ENCODE measurements at regions not wholly inside any gene's neighbourhood (a gene's known extent, or its start where the extent isn't known, plus 50 kb on each side); places are given as distances from the start of the nearest gene placed in this dataset.

- TF ChIP-seq MYBL2 (CRISPR knock-in tag; IDR thresholded peaks at IDR 0.05) (no peak), ATF1 (CRISPR knock-in tag; IDR thresholded peaks at IDR 0.05) (no peak), CBFB (CRISPR knock-in tag; IDR thresholded peaks at IDR 0.05; ENCODE audit: low read depth) (no peak), ZSCAN18 (CRISPR knock-in tag; IDR thresholded peaks at IDR 0.05) (no peak), OVOL2 (CRISPR knock-in tag; IDR thresholded peaks at IDR 0.05; ENCODE audit: borderline replicate concordance) (no peak), FOXK1 (CRISPR knock-in tag; IDR thresholded peaks at IDR 0.05) (no peak), E2F4 (CRISPR knock-in tag; IDR thresholded peaks at IDR 0.05; ENCODE audit: borderline replicate concordance, low read depth) (no peak), PRDM15 (CRISPR knock-in tag; IDR thresholded peaks at IDR 0.05) (no peak), JUN (CRISPR knock-in tag; IDR thresholded peaks at IDR 0.05) (no peak), NR2C2 (CRISPR knock-in tag; IDR thresholded peaks at IDR 0.05) (no peak), ZNF232 (CRISPR knock-in tag; IDR thresholded peaks at IDR 0.05) (no peak)
- Mint-ChIP-seq H3K9me3 (peaks cover 27% of the 10 kb centered on the region), H3K27me3 (ENCODE audit: low read depth) (no peaks in the 10 kb centered on the region), H3K4me3 (no peak overlapping the region), H3K27ac (no peak overlapping the region), H3K36me3 (peaks cover 6% of the 10 kb centered on the region; the same call in 1 of the 2 replicates), H3K4me1 (no peaks in the 10 kb centered on the region)
- ATAC-seq (no peak), DNase-seq (ENCODE audit: low spot score) (no peak)
- ChIA-PET CTCF (no interaction called here), POLR2A (no interaction called here)
Observed at GRCh38 chr2:212831671-212832199, 293.1 kb upstream of the ERBB4 start.

GRCh38 chr2:212816267-212816666, 277.7 kb upstream of the ERBB4 start:
- H3K27ac Mint-ChIP-seq, result no peak overlapping the region
- ATAC-seq, result no peak
- ChIA-PET POLR2A (no interaction called here), CTCF (no interaction called here)
- no peaks in the 10 kb centered on the region for H3K9me3 Mint-ChIP-seq
- no peaks in the 10 kb centered on the region for H3K27me3 Mint-ChIP-seq (ENCODE audit: low read depth)
- no peak for DNase-seq (ENCODE audit: low spot score)
- no peak overlapping the region for H3K4me3 Mint-ChIP-seq
- no peaks in the 10 kb centered on the region for H3K4me1 Mint-ChIP-seq
- H3K36me3 Mint-ChIP-seq, result no peaks in the 10 kb centered on the region
- TF ChIP-seq MXD4 (CRISPR knock-in tag; IDR thresholded peaks at IDR 0.05; ENCODE audit: borderline replicate concordance) (no peak), GABPB1 (CRISPR knock-in tag; IDR thresholded peaks at IDR 0.05) (no peak), FOXK1 (CRISPR knock-in tag; IDR thresholded peaks at IDR 0.05) (no peak), JAZF1 (CRISPR knock-in tag; IDR thresholded peaks at IDR 0.05) (no peak), KAT7 (CRISPR knock-in tag; IDR thresholded peaks at IDR 0.05; ENCODE audit: borderline replicate concordance) (no peak), FOXP1 (CRISPR knock-in tag; IDR thresholded peaks at IDR 0.05; ENCODE audit: borderline replicate concordance) (no peak), FOXJ3 (CRISPR knock-in tag; IDR thresholded peaks at IDR 0.05; ENCODE audit: borderline replicate concordance) (no peak), ZNF281 (CRISPR knock-in tag; IDR thresholded peaks at IDR 0.05) (no peak), CBFB (CRISPR knock-in tag; IDR thresholded peaks at IDR 0.05; ENCODE audit: low read depth) (no peak), E2F5 (CRISPR knock-in tag; IDR thresholded peaks at IDR 0.05) (no peak), RELA (CRISPR knock-in tag; IDR thresholded peaks at IDR 0.05; ENCODE audit: borderline replicate concordance) (no peak), USF2 (CRISPR knock-in tag; IDR thresholded peaks at IDR 0.05) (no peak), USF1 (CRISPR knock-in tag; IDR thresholded peaks at IDR 0.05) (no peak)
